K562 (cell line): ENCODE measurements at regions not wholly inside any gene's neighbourhood (a gene's known extent, or its start where the extent isn't known, plus 50 kb on each side); places are given as distances from the start of the nearest gene placed in this dataset.

Experiments
- BMI1 ChIP-seq: fragments of 150-350 bp; IDR thresholded peaks from 2 replicates; pipeline ENCODE4 v1.6.1; 2014; ENCODE audit warnings: low read length
- C11orf30 ChIP-seq: fragments of 450-650 bp; IDR thresholded peaks from 2 replicates; pipeline ENCODE4 v1.6.1; 2016; ENCODE audit warnings: low read depth, mild to moderate bottlenecking
- CREB1 ChIP-seq, 2 experiments: sonication (generic) in 1 of 2; formaldehyde crosslinking in 1 of 2; IDR thresholded peaks; 2 replicates each; pipeline versions ENCODE4 v1.6.1 to v1.8.0; 2012 to 2022; ENCODE audit warnings: inconsistent platforms in 1 of 2, mild to moderate bottlenecking in 1 of 2, missing genetic modification reagents in 1 of 2, moderate library complexity in 1 of 2
- ESRRB ChIP-seq: fragments of 250-450 bp; sonication (Bioruptor Pico); IDR thresholded peaks from 2 replicates; pipeline ENCODE4 v1.5.0; 2020; ENCODE audit warnings: mild to moderate bottlenecking, moderate library complexity, borderline replicate concordance
- GABPA ChIP-seq: fragments of 200-800 bp; sonication (Bioruptor generic); conservative IDR thresholded peaks from 2 replicates; pipeline ENCODE4 v1.6.1; 2016; ENCODE audit warnings: low read depth, missing genetic modification characterization, missing compliant biosample characterization
- HDAC1 ChIP-seq, 2 experiments: fragments of 450-650 bp; IDR thresholded peaks; 2 replicates each; pipeline ENCODE4 v1.6.1; 2016 to 2017; ENCODE audit warnings: inconsistent platforms in 1 of 2, mild to moderate bottlenecking in 1 of 2, moderate library complexity in 1 of 2
- MAFG ChIP-seq: fragments of 450-650 bp; conservative IDR thresholded peaks from 2 replicates; pipeline ENCODE4 v1.6.1; 2016; ENCODE audit warnings: missing genetic modification characterization, missing compliant biosample characterization
- RFX5 ChIP-seq: IDR thresholded peaks from 2 replicates; pipeline ENCODE4 v1.6.1; 2011; ENCODE audit warnings: low read depth, mild to moderate bottlenecking, improper control_type of control experiment, low read length
- SIX5 ChIP-seq, 2 experiments: IDR thresholded peaks; 2 replicates each; pipeline ENCODE4 v1.6.1; 2011; ENCODE audit warnings: low read length in 2 of 2, borderline replicate concordance in 1 of 2, low read depth in 1 of 2, mild to moderate bottlenecking in 1 of 2, moderate library complexity in 1 of 2; ENCODE audit not compliant: insufficient read depth in 1 of 2
- ZC3H4 ChIP-seq: sonication (generic); formaldehyde crosslinking; IDR thresholded peaks from 2 replicates; pipeline ENCODE4 v1.9.0; 2021; ENCODE audit warnings: missing genetic modification reagents, borderline replicate concordance
- ZNF124 ChIP-seq: sonication (generic); formaldehyde crosslinking; IDR thresholded peaks from 2 replicates; pipeline ENCODE4 v1.8.1; 2022; ENCODE audit warnings: missing genetic modification reagents
- ZNF431 ChIP-seq: sonication (generic); formaldehyde crosslinking; IDR thresholded peaks from 2 replicates; pipeline ENCODE4 v1.8.0; 2022; ENCODE audit warnings: mild to moderate bottlenecking, missing genetic modification reagents
- ZNF57 ChIP-seq: fragments of 450-650 bp; formaldehyde crosslinking; IDR thresholded peaks from 2 replicates; pipeline ENCODE4 v1.4.0; 2020; ENCODE audit warnings: mild to moderate bottlenecking, moderate library complexity
- TF ChIP-seq, protein P1 (sequence below), 2 experiments: fragments of 450-650 bp; IDR thresholded peaks; 2 replicates each; pipeline ENCODE4 v1.6.1; 2018; ENCODE audit warnings: mild to moderate bottlenecking in 2 of 2, low read depth in 1 of 2; ENCODE audit not compliant: partially characterized antibody in 2 of 2
- TF ChIP-seq, protein P2 (sequence below): fragments of 250-450 bp; sonication (Bioruptor Pico); IDR thresholded peaks from 2 replicates; pipeline ENCODE4 v1.8.0; 2022; ENCODE audit warnings: moderate library complexity, mild to moderate bottlenecking, inconsistent platforms
- TF ChIP-seq, protein P3 (sequence below): sonication (generic); formaldehyde crosslinking; IDR thresholded peaks from 2 replicates; pipeline ENCODE4 v1.8.0; 2022; ENCODE audit warnings: mild to moderate bottlenecking, low read depth, missing genetic modification reagents
- TF ChIP-seq, protein P4 (sequence below): fragments of 450-650 bp; IDR thresholded peaks from one replicate; pipeline ENCODE4 v1.6.1; 2018; ENCODE audit warnings: mild to moderate bottlenecking, moderate library complexity; ENCODE audit not compliant: partially characterized antibody
- TF ChIP-seq, protein P5 (sequence below): fragments of 250-450 bp; sonication (Bioruptor Pico); IDR thresholded peaks from 2 replicates; pipeline ENCODE4 v1.5.0; 2021; ENCODE audit warnings: mild to moderate bottlenecking, borderline replicate concordance

DNA sequence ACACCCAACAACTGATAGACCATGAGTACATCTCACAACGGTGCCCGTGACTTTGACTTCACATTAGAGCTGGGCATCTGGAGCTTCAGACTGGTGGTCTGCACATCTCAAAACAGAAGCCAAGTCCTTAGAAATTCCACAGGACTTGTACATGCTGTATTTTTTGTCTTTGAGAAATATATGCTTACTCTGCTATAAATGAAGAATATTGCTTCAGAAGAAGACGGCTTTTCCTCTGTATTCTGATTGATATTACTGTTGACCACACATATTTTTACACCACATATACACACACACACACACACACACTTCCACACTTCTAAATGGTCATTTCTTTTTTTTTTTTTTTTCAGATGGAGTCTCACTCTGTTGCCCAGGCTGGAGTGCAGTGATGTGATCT, 338.3 kb upstream of the KIF2A start (continued):
- TF ChIP-seq, protein P1, sequence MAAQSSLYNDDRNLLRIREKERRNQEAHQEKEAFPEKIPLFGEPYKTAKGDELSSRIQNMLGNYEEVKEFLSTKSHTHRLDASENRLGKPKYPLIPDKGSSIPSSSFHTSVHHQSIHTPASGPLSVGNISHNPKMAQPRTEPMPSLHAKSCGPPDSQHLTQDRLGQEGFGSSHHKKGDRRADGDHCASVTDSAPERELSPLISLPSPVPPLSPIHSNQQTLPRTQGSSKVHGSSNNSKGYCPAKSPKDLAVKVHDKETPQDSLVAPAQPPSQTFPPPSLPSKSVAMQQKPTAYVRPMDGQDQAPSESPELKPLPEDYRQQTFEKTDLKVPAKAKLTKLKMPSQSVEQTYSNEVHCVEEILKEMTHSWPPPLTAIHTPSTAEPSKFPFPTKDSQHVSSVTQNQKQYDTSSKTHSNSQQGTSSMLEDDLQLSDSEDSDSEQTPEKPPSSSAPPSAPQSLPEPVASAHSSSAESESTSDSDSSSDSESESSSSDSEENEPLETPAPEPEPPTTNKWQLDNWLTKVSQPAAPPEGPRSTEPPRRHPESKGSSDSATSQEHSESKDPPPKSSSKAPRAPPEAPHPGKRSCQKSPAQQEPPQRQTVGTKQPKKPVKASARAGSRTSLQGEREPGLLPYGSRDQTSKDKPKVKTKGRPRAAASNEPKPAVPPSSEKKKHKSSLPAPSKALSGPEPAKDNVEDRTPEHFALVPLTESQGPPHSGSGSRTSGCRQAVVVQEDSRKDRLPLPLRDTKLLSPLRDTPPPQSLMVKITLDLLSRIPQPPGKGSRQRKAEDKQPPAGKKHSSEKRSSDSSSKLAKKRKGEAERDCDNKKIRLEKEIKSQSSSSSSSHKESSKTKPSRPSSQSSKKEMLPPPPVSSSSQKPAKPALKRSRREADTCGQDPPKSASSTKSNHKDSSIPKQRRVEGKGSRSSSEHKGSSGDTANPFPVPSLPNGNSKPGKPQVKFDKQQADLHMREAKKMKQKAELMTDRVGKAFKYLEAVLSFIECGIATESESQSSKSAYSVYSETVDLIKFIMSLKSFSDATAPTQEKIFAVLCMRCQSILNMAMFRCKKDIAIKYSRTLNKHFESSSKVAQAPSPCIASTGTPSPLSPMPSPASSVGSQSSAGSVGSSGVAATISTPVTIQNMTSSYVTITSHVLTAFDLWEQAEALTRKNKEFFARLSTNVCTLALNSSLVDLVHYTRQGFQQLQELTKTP (IDR thresholded peaks at IDR 0.05; ENCODE audit: low read depth in 1 of 2, partially characterized antibody in 2 of 2), result no peak
- TF ChIP-seq HDAC1 (IDR thresholded peaks at IDR 0.05) (no peak), MAFG (tag) (peak; percentile 56), SIX5 (IDR thresholded peaks at IDR 0.05; ENCODE audit: borderline replicate concordance in 1 of 2, insufficient read depth in 1 of 2, low read depth in 1 of 2, low read length in 2 of 2) (no peak), C11orf30 (peak; percentile 49; the same call in 1 of the 2 replicates), GABPA (tag) (no peak), RFX5 (no peak), ZNF57 (no peak), ESRRB (CRISPR knock-in tag) (no peak), ZNF124 (CRISPR knock-in tag) (no peak), ZNF431 (CRISPR knock-in tag) (no peak), CREB1 (IDR thresholded peaks at IDR 0.05) (no peak), CREB1 (CRISPR knock-in tag; IDR thresholded peaks at IDR 0.05) (no peak), ZC3H4 (CRISPR knock-in tag) (no peak), BMI1 (no peak)
- TF ChIP-seq, protein P2, sequence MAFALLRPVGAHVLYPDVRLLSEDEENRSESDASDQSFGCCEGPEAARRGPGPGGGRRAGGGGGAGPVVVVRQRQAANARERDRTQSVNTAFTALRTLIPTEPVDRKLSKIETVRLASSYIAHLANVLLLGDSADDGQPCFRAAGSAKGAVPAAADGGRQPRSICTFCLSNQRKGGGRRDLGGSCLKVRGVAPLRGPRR (CRISPR knock-in tag), result no peak
- TF ChIP-seq, protein P3, sequence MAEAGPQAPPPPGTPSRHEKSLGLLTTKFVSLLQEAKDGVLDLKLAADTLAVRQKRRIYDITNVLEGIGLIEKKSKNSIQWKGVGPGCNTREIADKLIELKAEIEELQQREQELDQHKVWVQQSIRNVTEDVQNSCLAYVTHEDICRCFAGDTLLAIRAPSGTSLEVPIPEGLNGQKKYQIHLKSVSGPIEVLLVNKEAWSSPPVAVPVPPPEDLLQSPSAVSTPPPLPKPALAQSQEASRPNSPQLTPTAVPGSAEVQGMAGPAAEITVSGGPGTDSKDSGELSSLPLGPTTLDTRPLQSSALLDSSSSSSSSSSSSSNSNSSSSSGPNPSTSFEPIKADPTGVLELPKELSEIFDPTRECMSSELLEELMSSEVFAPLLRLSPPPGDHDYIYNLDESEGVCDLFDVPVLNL (CRISPR knock-in tag), result no peak
- TF ChIP-seq, protein P4, sequence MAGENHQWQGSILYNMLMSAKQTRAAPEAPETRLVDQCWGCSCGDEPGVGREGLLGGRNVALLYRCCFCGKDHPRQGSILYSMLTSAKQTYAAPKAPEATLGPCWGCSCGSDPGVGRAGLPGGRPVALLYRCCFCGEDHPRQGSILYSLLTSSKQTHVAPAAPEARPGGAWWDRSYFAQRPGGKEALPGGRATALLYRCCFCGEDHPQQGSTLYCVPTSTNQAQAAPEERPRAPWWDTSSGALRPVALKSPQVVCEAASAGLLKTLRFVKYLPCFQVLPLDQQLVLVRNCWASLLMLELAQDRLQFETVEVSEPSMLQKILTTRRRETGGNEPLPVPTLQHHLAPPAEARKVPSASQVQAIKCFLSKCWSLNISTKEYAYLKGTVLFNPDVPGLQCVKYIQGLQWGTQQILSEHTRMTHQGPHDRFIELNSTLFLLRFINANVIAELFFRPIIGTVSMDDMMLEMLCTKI, result no peak
- TF ChIP-seq, protein P5, sequence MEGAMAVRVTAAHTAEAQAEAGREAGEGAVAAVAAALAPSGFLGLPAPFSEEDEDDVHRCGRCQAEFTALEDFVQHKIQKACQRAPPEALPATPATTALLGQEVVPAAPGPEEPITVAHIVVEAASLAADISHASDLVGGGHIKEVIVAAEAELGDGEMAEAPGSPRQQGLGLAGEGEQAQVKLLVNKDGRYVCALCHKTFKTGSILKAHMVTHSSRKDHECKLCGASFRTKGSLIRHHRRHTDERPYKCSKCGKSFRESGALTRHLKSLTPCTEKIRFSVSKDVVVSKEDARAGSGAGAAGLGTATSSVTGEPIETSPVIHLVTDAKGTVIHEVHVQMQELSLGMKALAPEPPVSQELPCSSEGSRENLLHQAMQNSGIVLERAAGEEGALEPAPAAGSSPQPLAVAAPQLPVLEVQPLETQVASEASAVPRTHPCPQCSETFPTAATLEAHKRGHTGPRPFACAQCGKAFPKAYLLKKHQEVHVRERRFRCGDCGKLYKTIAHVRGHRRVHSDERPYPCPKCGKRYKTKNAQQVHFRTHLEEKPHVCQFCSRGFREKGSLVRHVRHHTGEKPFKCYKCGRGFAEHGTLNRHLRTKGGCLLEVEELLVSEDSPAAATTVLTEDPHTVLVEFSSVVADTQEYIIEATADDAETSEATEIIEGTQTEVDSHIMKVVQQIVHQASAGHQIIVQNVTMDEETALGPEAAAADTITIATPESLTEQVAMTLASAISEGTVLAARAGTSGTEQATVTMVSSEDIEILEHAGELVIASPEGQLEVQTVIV (CRISPR knock-in tag), result no peak
